HG02623 (cell line): ENCODE measurements at regions not wholly inside any gene's neighbourhood (a gene's known extent, or its start where the extent isn't known, plus 50 kb on each side); places are given as distances from the start of the nearest gene placed in this dataset.
A peak's percentile ranks its signal among the peaks of the same experiment; 100 is the strongest.

ENCODE experiments used
- ATAC-seq: cut with Tn5 transposase; IDR thresholded peaks from one replicate; pipeline ENCODE4 v1.9.1; 2021; ENCODE audit warnings: moderate library complexity; ENCODE audit not compliant: unreplicated experiment

DNA sequence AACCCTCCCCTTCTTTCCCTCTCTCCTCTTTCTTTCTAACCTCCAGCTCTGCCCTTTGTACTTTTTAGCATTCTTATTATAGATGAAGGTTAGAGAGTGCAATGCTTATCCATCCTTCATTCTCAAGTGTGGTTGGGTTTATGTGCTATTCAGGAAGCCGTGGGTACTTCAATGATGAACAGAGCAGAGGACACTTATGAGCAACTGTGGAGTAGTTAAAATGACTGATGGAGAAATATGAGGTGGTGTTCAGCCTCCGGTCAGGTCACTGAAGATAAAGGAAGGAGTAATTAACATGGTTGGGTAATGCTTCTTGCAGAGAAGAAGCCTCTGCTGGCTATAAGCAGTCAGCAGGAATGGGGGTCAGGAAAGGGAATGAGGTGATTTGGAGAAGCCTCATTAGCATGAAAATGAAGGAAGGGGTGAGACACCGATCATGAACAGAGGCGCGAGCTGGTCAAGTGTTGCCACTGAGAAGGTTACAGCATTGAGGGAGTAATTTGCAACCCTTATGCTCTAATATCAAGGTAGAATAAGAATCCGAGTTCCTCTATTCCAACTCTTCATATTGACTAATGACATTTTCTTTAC, 174.7 kb downstream of the LPIN1 start:
- no peak for ATAC-seq

DNA sequence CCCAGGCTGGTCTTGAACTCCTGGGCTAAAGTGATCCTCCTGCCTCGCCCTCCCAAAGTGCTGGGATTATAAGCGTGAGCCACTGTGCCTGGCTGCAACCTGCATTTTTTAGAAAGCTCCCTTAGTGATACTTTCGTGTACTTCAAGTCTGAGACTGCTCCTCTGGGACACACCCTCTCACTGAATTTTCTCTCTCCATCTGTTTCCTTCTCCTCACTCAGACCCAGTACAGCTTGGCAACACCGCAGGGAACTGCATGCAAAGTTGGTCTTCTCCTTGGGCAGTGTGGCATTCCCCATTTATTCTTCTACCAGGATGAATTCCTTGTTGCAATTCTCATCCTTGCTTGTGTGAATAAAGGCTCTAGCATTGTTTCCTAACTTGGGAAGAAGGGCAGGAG, 175.9 kb downstream of the LPIN1 start:
- ATAC-seq, result no peak

DNA sequence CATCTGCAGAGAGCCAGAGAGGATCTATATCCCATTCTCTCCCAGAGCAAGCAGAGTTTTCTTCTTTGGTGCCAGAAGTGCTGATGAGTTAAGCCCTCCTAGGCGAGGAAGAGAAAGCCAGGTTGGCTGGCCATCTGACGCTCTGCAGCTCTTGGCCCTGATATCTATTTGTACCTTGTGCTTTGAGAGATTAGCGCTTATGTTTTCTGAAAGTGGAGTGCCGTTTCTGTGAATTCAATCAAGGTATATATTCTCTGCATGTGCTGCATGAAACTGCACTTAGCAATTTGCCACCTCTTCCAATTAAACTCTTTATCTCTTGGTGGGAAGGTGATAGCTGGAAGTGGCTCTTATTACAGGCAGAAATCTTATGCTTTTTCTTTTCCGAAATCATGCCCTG, 177.5 kb downstream of the LPIN1 start:
- ATAC-seq, result no peak

DNA sequence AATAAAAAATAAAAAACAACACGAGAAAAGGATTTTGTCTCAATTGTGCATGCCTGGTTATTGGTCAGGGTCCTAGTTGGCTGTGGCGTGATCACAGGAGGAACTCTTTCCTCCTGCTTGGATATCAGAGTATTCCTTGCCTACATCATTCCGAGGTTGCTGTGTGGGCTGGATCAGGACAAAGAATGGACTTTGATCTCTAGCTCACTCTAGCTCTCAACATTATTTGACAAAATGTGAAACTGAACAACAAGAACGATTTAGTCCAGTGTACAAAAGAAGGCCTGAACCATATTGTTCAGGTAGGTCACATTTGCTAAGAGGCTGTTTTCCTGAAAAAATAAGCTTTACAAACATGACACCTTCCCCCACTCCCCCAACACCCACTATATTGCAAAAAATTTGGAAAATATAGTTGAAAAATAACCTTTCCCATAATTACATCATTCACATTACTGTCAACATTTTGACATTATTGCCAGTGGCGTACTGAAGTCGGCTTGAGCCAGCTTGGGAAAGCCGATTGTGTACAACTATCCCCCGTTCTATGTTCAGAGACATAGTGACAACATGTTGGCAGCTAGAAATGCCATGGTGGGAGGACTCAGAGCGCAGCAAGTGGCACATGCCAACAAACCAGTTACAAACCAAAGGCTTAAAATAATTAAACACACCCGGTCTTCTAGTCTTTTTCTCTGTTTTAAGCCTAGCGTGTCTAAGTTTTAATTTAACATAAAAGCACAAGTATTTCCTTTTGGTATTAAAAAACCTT, 179.0 kb downstream of the LPIN1 start:
- no peak for ATAC-seq

DNA sequence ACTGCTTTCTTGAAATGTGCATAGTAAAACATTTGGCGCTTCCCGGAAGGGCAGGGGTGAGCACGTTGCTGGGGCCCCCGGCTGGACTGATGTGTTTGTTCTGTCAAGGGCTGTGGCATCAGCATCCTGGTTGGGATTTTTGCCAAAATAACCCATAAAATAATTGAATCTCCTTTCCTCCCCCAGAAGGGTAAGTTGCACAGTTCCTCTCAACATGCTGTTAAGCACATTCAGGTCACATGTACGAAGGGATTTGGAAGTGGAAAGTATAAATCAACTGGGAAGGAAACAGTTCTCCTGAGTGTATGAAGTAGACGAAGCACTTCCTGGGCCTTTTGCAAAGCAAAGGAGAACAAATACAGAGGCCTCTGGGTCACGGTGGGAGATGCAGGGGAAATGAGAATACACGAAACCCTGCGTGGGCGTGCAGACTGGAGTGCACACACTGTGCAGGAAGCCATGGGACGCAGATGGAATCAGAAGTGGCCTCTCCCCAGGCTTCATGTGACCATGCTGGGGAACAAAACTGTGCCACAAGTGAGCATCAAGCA, 183.9 kb downstream of the LPIN1 start:
- no peak for ATAC-seq

DNA sequence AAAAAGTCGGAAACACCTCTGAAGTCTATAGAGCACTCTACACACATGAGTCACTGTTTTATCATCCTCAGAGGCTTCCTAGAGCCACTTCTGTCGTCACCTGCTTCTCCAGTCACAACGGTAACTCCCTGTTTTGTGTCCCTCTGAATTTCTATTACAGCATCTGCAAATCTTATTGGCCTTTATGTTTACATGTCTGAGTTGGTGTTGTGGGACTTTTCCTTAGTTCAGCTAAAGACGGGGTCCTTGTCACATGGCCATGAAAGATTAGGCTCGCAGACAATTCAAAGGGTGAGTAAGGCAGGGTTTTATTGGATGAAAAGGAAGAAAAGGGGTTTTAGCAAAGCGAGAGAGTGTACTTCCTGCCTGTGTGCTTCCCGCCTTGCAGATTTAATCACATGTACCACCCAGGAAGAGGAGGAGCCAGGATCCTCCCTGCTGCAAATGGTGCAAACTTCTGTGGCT, 185.6 kb downstream of the LPIN1 start:
- ATAC-seq, result no peak

DNA sequence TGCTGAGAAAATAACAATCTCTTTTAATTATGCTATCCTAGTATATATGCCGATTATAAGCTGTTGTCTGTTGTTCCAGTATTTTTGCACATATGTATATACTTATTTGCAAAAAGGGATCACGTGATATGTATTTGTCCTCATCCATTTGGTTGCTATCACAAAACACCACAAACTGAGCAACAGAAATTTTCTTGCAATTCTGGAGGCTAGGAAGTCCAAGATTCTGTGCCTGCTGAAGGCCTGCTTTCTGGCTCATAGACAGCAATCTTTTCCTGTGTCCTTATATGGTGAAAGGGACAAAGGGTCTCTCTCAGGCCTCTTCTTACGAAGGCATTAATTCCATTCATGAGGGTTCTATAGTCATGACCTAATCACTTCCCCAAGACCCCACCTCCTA, 186.5 kb downstream of the LPIN1 start:
- no peak for ATAC-seq

DNA sequence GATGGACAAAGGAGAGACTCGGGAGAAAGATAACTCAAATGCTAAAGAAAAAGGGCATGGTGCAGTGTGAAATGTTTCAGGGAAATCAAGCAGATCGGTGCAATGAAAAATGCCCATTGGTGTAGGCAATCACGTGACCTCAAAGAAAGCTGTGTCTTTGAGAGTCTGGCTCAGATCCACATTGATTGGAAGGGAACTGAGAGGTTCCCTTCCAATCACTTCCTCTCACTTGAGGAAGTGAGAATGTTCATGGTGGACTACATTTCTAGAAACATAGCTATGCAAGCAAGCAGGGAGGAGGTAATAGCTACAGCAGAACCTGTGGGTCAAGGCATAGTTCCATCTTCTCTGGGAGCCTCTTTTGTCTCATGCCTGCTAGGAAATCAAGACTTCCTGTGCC, 187.4 kb downstream of the LPIN1 start:
- ATAC-seq, result peak; percentile 63

DNA sequence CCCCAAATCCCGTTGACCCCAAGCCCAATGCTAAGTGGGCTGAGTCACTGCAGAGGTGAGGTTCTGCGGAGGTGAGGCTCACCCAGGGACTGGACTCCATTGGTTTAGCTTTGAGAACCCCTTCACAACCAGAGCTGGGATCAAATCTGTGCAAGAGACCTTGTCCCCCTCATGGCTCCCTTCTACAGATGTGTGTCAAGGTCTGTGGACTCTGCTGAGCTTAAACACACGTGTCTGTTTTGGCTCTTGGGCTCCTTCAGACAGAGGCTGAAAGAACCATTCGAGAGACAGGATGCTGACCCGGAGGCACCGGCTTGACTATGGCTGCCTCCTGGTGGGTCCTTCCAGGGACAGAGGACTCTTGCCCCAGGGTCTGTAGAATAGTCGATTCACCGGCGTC, 190.3 kb downstream of the LPIN1 start:
- no peak for ATAC-seq

DNA sequence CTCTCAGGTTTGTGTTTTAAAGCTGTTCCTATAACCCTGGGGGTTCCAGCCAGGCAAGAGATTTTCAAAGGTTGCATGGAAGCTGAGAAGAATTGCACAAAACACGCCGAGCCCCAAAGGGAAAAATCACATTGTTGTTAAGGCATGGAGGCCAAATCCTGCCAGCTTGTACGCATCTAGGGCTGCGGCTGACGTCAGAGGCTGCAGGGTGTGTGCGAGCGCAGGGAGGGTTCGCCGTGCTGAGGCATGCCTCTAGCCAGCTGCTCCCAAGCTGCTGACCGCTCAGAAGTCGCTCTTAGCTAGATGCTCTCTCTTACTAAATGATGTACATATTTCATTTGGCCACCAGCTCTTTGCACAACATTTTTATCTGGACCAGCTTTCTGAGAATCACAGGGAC, 191.8 kb downstream of the LPIN1 start:
- ATAC-seq, result no peak

DNA sequence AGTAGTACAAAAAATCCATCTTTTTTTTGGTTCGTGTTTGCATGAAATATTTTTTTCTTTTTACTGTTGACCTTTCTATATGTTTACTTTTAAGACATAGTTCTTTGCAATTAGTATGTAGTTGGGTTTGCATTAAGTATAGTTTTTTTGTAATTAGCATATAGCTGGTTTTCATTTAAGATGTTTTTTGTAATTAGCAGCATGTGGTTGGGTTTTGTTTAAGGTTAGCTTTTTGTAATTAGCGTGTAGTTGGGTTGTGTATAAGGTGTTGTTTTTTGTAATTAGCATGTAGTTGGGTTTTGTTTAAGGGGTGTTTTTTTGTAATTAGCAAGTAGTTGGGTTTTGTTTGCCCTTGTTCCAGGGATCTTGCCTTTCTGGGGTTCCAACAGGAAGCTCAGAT, 193.1 kb downstream of the LPIN1 start:
- ATAC-seq, result no peak

DNA sequence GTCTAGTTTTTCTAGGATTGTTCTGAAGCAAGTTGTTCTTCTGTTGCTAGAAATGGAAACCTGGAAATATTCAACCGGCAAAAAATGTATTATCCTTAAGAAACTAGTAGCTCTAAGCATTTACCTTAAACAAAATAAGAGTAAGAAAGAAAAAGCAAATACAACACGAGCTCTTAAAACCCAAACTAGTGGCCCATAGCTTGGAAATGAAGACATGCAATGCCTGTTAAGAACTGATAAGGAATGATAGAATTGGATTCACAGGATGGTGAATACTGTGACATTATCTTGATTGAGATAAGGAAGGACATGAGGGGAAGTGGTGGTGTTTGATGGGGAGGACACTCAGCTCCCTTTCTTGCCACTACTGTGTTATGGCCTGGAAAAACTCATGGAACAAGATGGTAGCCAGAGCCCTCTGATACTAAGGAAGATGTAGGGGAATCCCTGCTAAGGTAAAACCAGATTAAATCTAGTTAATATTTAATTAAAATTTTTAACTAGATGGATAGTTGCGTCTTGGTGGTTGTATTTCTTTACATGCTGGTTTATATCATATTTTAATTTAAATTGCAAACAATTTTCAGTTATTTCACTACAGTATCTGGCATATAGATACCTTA, 193.8 kb downstream of the LPIN1 start:
- ATAC-seq, result no peak

DNA sequence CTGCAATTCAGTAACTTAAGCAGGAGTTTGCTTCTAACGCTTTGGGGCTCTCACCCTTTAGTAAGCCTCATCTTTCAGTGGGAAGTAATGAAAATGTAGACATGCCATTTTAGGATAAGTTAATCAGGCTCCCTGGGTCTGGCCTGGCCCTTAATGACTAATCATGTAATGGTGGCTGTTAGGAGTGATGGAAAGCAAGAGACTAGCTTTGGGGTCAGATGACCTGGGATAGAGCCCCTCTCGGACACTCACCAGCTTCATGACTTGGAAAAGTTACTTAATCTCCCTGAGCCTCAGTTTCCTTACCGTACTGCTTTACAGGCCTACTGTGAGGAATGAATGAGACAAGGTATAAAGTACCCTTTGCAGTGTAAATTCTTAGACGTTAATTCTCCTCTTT, 194.4 kb downstream of the LPIN1 start:
- no peak for ATAC-seq

DNA sequence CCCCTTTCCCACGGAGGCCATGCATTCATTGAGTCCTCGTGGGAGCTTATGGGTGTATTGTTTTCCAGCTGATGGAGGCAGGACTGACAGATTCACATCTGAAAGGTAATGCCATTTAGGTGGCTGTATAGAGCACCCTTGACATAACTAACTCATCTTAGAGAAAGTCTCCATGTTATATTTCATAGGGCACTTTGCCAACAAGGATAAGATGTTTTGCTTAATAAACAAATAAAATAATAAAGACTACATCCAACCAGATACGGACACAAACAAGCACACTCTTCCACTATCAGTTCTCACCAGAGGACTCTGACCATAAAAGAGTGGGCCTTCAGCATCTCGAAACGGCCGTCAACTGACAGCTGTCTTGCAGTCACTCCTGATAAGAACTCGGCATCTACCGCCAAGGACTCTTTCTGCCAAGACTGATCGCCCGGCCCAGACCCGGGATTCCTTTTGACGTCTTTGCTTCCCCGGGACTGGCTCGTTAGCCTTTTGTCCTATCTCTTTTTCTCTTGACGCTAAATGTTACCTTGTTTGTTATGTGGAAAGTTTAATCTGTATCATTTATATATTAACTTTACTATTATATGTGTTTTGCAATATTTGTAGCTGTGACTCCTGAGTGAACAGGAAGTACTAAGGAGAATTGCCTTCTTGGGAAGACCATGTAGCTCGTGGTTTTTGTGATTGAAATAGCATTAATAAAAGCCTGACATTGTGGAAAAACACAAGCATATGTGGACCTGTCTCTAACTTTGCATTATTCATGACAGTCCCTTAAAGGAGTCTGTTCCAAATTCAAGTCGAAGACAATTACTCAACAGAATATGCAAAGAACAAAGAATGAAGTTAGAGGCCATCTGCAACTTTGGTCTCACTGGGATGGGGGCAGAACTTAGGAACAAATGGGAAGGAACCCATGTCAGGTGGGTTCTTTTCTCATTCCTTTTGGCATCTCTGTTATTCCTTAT, 195.1 kb downstream of the LPIN1 start:
- ATAC-seq, result no peak

DNA sequence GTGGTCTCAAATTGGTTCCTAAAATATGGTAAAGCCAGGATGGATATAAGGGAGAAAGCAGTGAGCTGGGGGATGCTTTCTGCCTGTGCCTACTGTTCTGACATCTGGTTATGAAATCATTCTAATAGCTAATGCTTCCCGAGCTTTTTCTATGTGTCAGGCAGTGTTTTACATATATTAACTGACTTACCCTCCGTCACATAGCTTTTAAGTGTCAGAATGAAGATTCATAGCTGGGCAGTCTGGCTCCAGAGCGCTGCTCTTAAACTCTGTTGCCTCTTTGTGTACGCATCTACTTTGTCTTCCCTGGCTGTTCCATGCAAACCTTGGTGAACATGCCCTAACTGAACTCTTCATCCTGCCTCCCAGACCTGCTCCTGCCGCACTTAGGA, 195.7 kb downstream of the LPIN1 start:
- no peak for ATAC-seq

DNA sequence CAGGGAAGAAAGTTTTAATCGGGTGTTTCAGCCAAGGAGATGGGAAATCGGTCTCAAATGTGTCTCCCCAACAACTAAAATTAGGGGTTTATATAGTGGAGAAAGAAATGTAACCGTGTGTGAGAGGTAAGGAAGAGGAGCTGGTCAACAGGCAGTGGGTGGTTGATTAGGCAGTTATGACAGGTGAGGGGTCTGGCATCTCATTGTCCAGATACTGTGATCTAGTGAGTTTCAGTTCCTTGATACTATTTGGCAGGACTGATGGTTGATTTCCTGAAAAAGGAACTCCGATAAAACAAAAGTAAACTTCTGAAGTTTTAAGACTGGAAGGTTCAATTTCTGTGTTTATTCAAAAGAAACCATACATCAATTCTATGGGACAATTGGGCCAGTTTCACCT, 197.9 kb downstream of the LPIN1 start:
- ATAC-seq, result no peak

DNA sequence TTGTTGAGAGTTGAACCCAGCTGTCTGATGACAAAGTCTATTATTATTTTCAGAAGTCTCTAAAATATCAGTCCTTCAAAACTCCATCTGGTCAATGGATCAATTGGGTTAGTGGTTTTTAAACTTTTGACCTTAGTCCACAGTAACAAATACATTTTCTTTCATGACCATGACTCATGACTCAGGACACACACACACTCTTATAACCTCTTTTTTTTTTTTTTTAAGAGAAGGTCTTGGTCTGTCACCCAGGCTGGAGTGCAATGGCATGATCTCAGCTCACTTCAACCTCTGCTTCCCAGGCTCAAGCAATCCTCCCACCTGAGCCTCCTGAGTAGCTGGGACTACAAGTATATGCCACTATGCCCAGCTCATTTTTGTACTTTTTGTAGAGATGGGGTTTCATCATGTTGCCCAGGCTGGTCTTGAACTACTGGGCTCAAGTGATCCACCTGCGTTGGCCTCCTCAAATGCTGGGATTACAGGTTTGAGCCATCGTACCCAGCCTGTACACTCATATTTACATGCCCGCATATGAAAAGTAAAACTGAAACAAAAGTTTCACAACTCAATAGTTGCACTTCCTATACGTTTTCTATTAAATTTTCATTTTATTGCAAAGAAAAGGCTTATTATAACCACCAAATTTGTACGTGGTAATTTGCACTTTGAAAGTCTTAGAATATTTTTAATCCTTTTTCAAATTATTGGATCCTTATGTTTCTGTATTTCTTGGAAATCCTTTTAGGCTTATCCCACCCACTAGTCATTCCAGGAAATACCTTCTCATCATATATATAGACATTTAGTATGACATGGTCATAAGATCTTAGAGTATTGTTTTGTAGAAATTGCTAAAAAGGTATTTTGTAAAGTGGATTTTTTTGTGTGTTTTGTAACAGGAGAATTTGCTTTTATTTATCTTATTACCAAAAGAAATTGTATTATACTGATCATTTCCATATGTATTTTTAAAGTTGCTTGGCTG, 199.0 kb downstream of the LPIN1 start:
- ATAC-seq, result peak; percentile 90

DNA sequence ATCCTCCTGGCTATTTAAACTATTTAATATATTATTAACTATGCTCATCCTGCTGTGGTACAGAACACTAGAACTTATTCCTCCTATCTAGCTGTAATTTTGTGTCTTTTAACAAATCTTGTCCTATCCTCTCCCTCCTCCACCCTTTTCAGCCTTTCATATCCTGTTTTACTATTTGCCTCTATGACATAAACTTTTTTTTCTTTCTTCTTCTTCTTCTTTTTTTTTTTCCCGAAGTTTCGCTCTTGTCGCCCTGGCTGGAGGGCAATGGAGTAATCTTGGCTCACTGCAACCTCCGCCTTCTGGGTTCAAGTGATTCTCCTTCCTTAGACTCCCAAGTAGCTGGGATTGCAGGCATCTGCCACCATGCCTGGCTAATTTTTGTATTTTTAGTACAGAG, 201.5 kb downstream of the LPIN1 start:
- no peak for ATAC-seq

DNA sequence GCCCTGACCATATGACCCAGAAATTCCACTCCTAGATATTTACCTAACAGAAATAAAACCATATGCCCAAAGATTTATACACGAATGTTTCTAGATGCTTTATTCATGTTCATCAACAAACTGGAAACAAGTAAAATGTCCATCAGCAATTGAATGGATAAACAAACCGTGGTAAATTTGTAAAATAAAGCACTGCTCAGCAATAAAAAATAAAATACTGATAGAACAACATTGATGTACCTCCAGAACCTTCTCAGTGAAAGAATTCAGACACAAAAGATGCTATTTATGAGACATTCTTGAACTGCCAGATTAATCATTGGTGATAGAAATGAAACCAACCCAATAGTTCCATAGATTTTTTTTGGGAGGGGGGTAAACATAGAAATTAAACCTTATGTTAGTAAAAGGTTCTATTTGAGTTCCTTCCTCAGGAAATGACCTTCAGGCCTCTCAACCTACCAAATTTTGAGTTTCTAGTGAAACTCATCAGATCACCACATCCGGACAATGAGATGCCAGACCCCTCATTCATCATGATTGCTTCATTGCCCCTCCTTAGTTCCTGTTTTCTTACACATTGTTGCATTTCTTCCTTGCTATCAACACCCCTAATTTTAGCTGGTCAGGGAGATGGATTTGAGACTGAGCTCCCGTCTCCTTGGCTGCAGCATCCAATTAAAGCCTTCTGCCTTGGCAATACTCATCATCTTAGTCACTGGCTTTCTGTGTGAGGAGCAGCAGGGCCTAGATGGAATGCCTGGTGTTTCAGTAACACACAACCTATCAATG, 203.5 kb downstream of the LPIN1 start:
- no peak for ATAC-seq
